ENCODE measurements at regions not wholly inside any gene's neighbourhood (a gene's known extent, or its start where the extent isn't known, plus 50 kb on each side); places are given as distances from the start of the nearest gene placed in this dataset.
"Not testable (repeated sequence)": the region's sequence is repeated elsewhere in the genome, so short reads cannot be mapped to it uniquely, and the experiment has no call there.

GRCh38 chr4:131609039-131609438, 1540.1 kb upstream of the PCDH10 start:
- Histone ChIP-seq H3K4me1 (ENCODE audit: control insufficient read depth in 4 of 4, insufficient read depth in 4 of 4, low read length in 3 of 4) (no peaks in the 10 kb centered on the region), H3K9me3 (ENCODE audit: control insufficient read depth in 4 of 4, low read length in 3 of 4) (no peaks in the 10 kb centered on the region), H3K4me3 (ENCODE audit: low read depth in 1 of 3, low read length in 3 of 3) (no peak overlapping the region), H3K27ac (ENCODE audit: low read depth in 1 of 2, low read length in 2 of 2) (no peak overlapping the region), H3K36me3 (ENCODE audit: control insufficient read depth in 4 of 4, insufficient read depth in 3 of 4, low read depth in 1 of 4, low read length in 3 of 4) (no peaks in the 10 kb centered on the region), H3K27me3 (ENCODE audit: control insufficient read depth in 4 of 4, insufficient read depth in 4 of 4, low read length in 3 of 4) (peaks cover 0 to 3% (median 0%) of the 10 kb centered on the region in 4 donors), H3K9ac (ENCODE audit: low read depth in 1 of 2, low read length in 2 of 2) (no peak overlapping the region)
- TF ChIP-seq YY1 (IDR thresholded peaks at IDR 0.05) (no peak), HNF4G (IDR thresholded peaks at IDR 0.05) (no peak), EGR1 (IDR thresholded peaks at IDR 0.05; ENCODE audit: low read depth in 2 of 2) (no peak), SP1 (IDR thresholded peaks at IDR 0.05) (no peak), JUND (IDR thresholded peaks at IDR 0.05) (no peak), GABPA (IDR thresholded peaks at IDR 0.05 in 1 of 2, conservative IDR thresholded peaks at IDR 0.05 in 1 of 2) (no peak), FOXA1 (IDR thresholded peaks at IDR 0.05) (no peak), NR2F2 (IDR thresholded peaks at IDR 0.05) (no peak), FOXA2 (IDR thresholded peaks at IDR 0.05) (no peak), RAD21 (IDR thresholded peaks at IDR 0.05) (no peak)
- TF ChIP-seq, protein P1, sequence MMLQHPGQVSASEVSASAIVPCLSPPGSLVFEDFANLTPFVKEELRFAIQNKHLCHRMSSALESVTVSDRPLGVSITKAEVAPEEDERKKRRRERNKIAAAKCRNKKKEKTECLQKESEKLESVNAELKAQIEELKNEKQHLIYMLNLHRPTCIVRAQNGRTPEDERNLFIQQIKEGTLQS (IDR thresholded peaks at IDR 0.05) = no peak
- TF ChIP-seq, protein P2, sequence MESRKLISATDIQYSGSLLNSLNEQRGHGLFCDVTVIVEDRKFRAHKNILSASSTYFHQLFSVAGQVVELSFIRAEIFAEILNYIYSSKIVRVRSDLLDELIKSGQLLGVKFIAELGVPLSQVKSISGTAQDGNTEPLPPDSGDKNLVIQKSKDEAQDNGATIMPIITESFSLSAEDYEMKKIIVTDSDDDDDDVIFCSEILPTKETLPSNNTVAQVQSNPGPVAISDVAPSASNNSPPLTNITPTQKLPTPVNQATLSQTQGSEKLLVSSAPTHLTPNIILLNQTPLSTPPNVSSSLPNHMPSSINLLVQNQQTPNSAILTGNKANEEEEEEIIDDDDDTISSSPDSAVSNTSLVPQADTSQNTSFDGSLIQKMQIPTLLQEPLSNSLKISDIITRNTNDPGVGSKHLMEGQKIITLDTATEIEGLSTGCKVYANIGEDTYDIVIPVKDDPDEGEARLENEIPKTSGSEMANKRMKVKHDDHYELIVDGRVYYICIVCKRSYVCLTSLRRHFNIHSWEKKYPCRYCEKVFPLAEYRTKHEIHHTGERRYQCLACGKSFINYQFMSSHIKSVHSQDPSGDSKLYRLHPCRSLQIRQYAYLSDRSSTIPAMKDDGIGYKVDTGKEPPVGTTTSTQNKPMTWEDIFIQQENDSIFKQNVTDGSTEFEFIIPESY (IDR thresholded peaks at IDR 0.05) = no peak
- TF ChIP-seq, protein P3, sequence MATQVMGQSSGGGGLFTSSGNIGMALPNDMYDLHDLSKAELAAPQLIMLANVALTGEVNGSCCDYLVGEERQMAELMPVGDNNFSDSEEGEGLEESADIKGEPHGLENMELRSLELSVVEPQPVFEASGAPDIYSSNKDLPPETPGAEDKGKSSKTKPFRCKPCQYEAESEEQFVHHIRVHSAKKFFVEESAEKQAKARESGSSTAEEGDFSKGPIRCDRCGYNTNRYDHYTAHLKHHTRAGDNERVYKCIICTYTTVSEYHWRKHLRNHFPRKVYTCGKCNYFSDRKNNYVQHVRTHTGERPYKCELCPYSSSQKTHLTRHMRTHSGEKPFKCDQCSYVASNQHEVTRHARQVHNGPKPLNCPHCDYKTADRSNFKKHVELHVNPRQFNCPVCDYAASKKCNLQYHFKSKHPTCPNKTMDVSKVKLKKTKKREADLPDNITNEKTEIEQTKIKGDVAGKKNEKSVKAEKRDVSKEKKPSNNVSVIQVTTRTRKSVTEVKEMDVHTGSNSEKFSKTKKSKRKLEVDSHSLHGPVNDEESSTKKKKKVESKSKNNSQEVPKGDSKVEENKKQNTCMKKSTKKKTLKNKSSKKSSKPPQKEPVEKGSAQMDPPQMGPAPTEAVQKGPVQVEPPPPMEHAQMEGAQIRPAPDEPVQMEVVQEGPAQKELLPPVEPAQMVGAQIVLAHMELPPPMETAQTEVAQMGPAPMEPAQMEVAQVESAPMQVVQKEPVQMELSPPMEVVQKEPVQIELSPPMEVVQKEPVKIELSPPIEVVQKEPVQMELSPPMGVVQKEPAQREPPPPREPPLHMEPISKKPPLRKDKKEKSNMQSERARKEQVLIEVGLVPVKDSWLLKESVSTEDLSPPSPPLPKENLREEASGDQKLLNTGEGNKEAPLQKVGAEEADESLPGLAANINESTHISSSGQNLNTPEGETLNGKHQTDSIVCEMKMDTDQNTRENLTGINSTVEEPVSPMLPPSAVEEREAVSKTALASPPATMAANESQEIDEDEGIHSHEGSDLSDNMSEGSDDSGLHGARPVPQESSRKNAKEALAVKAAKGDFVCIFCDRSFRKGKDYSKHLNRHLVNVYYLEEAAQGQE (IDR thresholded peaks at IDR 0.05) = no peak
- no peak for DNase-seq (ENCODE audit: low spot score)

- not testable (repeated sequence) for H3K27me3 ChIP-seq (ENCODE audit: control insufficient read depth in 4 of 4, insufficient read depth in 4 of 4, low read length in 3 of 4); DNase-seq (ENCODE audit: low spot score); H3K4me3 ChIP-seq (ENCODE audit: low read depth in 1 of 3, low read length in 3 of 3); H3K9ac ChIP-seq (ENCODE audit: low read depth in 1 of 2, low read length in 2 of 2); H3K36me3 ChIP-seq (ENCODE audit: control insufficient read depth in 4 of 4, insufficient read depth in 3 of 4, low read depth in 1 of 4, low read length in 3 of 4); H3K4me1 ChIP-seq (ENCODE audit: control insufficient read depth in 4 of 4, insufficient read depth in 4 of 4, low read length in 3 of 4); H3K9me3 ChIP-seq (ENCODE audit: control insufficient read depth in 4 of 4, low read length in 3 of 4); H3K27ac ChIP-seq (ENCODE audit: low read depth in 1 of 2, low read length in 2 of 2)
- whole genome bisulfite sequencing = 59% methylated on average over 1 of the region's 1 CpG
These were observed 1538.6 kb upstream of the PCDH10 start for GRCh38 chr4:131610517-131610916.

- no peaks in the 10 kb centered on the region for H3K4me1 ChIP-seq (ENCODE audit: control insufficient read depth in 4 of 4, insufficient read depth in 4 of 4, low read length in 3 of 4)
- H3K9ac ChIP-seq (ENCODE audit: low read depth in 1 of 2, low read length in 2 of 2) = no peak overlapping the region
- no peak for TF ChIP-seq SP1 (IDR thresholded peaks at IDR 0.05)
- TF ChIP-seq, protein P1 (IDR thresholded peaks at IDR 0.05) = no peak
- TF ChIP-seq FOXA2 (IDR thresholded peaks at IDR 0.05) = no peak
- no peak for TF ChIP-seq MAX (IDR thresholded peaks at IDR 0.05)
- no peak for TF ChIP-seq FOXA1 (IDR thresholded peaks at IDR 0.05)
- no peak for TF ChIP-seq NR2F2 (IDR thresholded peaks at IDR 0.05)
- TF ChIP-seq HNF4G (IDR thresholded peaks at IDR 0.05) = no peak
- TF ChIP-seq JUND (IDR thresholded peaks at IDR 0.05) = no peak
- no peak for TF ChIP-seq GABPA (IDR thresholded peaks at IDR 0.05 in 1 of 2, conservative IDR thresholded peaks at IDR 0.05 in 1 of 2)
- TF ChIP-seq, protein P4, sequence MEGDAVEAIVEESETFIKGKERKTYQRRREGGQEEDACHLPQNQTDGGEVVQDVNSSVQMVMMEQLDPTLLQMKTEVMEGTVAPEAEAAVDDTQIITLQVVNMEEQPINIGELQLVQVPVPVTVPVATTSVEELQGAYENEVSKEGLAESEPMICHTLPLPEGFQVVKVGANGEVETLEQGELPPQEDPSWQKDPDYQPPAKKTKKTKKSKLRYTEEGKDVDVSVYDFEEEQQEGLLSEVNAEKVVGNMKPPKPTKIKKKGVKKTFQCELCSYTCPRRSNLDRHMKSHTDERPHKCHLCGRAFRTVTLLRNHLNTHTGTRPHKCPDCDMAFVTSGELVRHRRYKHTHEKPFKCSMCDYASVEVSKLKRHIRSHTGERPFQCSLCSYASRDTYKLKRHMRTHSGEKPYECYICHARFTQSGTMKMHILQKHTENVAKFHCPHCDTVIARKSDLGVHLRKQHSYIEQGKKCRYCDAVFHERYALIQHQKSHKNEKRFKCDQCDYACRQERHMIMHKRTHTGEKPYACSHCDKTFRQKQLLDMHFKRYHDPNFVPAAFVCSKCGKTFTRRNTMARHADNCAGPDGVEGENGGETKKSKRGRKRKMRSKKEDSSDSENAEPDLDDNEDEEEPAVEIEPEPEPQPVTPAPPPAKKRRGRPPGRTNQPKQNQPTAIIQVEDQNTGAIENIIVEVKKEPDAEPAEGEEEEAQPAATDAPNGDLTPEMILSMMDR (IDR thresholded peaks at IDR 0.05; ENCODE audit: low read depth, low read length, missing input control) = no peak
- TF ChIP-seq HNF4A (conservative IDR thresholded peaks at IDR 0.05) = no peak
- no peak for TF ChIP-seq TAF1 (conservative IDR thresholded peaks at IDR 0.05)
- no peak overlapping the region for H3K27ac ChIP-seq (ENCODE audit: low read depth in 1 of 2, low read length in 2 of 2)
- no peaks in the 10 kb centered on the region for H3K9me3 ChIP-seq (ENCODE audit: control insufficient read depth in 4 of 4, low read length in 3 of 4)
- H3K27me3 ChIP-seq (ENCODE audit: control insufficient read depth in 4 of 4, insufficient read depth in 4 of 4, low read length in 3 of 4) = peaks cover 0 to 3% (median 0%) of the 10 kb centered on the region in 4 donors
- no peaks in the 10 kb centered on the region for H3K36me3 ChIP-seq (ENCODE audit: control insufficient read depth in 4 of 4, insufficient read depth in 3 of 4, low read depth in 1 of 4, low read length in 3 of 4)
- DNase-seq (ENCODE audit: low spot score) = no peak
- no peak overlapping the region for H3K4me3 ChIP-seq (ENCODE audit: low read depth in 1 of 3, low read length in 3 of 3)
- WGBS = 68% methylated on average over 5 of the region's 5 CpGs
These were observed 1535.8 kb upstream of the PCDH10 start for GRCh38 chr4:131613086-131613823.
